Ascending aorta (tissue), 2 donors: ENCODE measurements at regions not wholly inside any gene's neighbourhood (a gene's known extent, or its start where the extent isn't known, plus 50 kb on each side); places are given as distances from the start of the nearest gene placed in this dataset.

Experiments used
- DNase-seq, 2 donors: peaks; one replicate each; pipeline ENCODE4 v3.0.0-alpha.2; 2019; ENCODE audit warnings: low spot score in 2 of 2
- H3K27ac ChIP-seq, 2 donors: fragments of 200-600 bp; sonication (generic); one replicate each; pipeline ENCODE4 v1.5.1; 2016 to 2017; ENCODE audit warnings: mild to moderate bottlenecking in 1 of 2
- H3K27me3 ChIP-seq: fragments of 200-600 bp; sonication (generic); one replicate; pipeline ENCODE4 v1.5.1; 2017
- H3K36me3 ChIP-seq, 2 donors: fragments of 200-600 bp; sonication (generic); one replicate each; pipeline ENCODE4 v1.5.1; 2016
- H3K4me1 ChIP-seq, 2 donors: fragments of 200-600 bp; sonication (generic); one replicate each; pipeline ENCODE4 v1.5.1; 2016 to 2017; ENCODE audit warnings: mild to moderate bottlenecking in 1 of 2
- H3K4me3 ChIP-seq, 2 donors: fragments of 200-600 bp; sonication (generic); one replicate each; pipeline ENCODE4 v1.5.1; 2016 to 2017; ENCODE audit warnings: mild to moderate bottlenecking in 1 of 2
- H3K9me3 ChIP-seq, 2 donors: fragments of 200-600 bp; sonication (generic); one replicate each; pipeline ENCODE4 v1.5.1; 2016
- CTCF ChIP-seq, 3 experiments: fragments of 200-600 bp in 2 of 3; fragments of 450-650 bp in 1 of 3; sonication (generic) in 2 of 3; IDR thresholded peaks; one replicate each; pipeline ENCODE4 v1.5.1; 2016 to 2019; ENCODE audit warnings: antibody characterized with exemption in 3 of 3, mild to moderate bottlenecking in 1 of 3, moderate library complexity in 1 of 3
- intact Hi-C: fragments of 100-400 bp; cut with DNase I; formaldehyde crosslinking; loops from one replicate; pipeline ENCODE4 v1.15.1; 2023

- intact Hi-C loops, result no loop called here
- Histone ChIP-seq H3K36me3 (no peaks in the 10 kb centered on the region), H3K27me3 (no peaks in the 10 kb centered on the region), H3K4me1 (no peaks in the 10 kb centered on the region), H3K9me3 (no peaks in the 10 kb centered on the region), H3K4me3 (no peak overlapping the region), H3K27ac (no peak overlapping the region)
- TF ChIP-seq CTCF (IDR thresholded peaks at IDR 0.05), result no peak
- DNase-seq, result no peak
Measured at GRCh38 chr15:91429973-91430372, 329.9 kb downstream of the SV2B start.

- no peaks in the 10 kb centered on the region for H3K4me1 ChIP-seq
- no peaks in the 10 kb centered on the region for H3K27me3 ChIP-seq
- no peak for TF ChIP-seq CTCF (IDR thresholded peaks at IDR 0.05)
- H3K9me3 ChIP-seq, result no peaks in the 10 kb centered on the region
- no peak overlapping the region for H3K27ac ChIP-seq
- intact Hi-C loops, result no loop called here
- no peaks in the 10 kb centered on the region for H3K36me3 ChIP-seq
- no peak for DNase-seq
- H3K4me3 ChIP-seq, result no peak overlapping the region
Measured at GRCh38 chr15:91431041-91431715, 331.1 kb downstream of the SV2B start.

GRCh38 chr15:91435113-91435512 lies 335.1 kb downstream of the SV2B start:
- Histone ChIP-seq H3K36me3 (no peaks in the 10 kb centered on the region), H3K27me3 (no peaks in the 10 kb centered on the region), H3K9me3 (no peaks in the 10 kb centered on the region), H3K4me1 (no peaks in the 10 kb centered on the region), H3K27ac (no peak overlapping the region), H3K4me3 (no peak overlapping the region)
- intact Hi-C loops, result no loop called here
- DNase-seq, result no peak
- no peak for TF ChIP-seq CTCF (IDR thresholded peaks at IDR 0.05)

GRCh38 chr15:91444656-91445055 lies 344.6 kb downstream of the SV2B start:
- H3K9me3 ChIP-seq, result no peaks in the 10 kb centered on the region
- H3K27me3 ChIP-seq, result no peaks in the 10 kb centered on the region
- no peak for DNase-seq
- H3K4me1 ChIP-seq, result no peaks in the 10 kb centered on the region
- intact Hi-C loops, result no loop called here
- H3K4me3 ChIP-seq, result no peak overlapping the region
- no peak for TF ChIP-seq CTCF (IDR thresholded peaks at IDR 0.05)
- H3K27ac ChIP-seq, result no peak overlapping the region
- H3K36me3 ChIP-seq, result no peaks in the 10 kb centered on the region

- Histone ChIP-seq H3K27ac (no peak overlapping the region), H3K27me3 (no peaks in the 10 kb centered on the region), H3K36me3 (no peaks in the 10 kb centered on the region), H3K4me1 (no peaks in the 10 kb centered on the region), H3K9me3 (no peaks in the 10 kb centered on the region), H3K4me3 (no peak overlapping the region)
- intact Hi-C loops, result no loop called here
- no peak for TF ChIP-seq CTCF (IDR thresholded peaks at IDR 0.05)
- DNase-seq, result no peak
Measured at GRCh38 chr15:91445695-91446228, 345.7 kb downstream of the SV2B start.
